ENCODE measurements at regions not wholly inside any gene's neighbourhood (a gene's known extent, or its start where the extent isn't known, plus 50 kb on each side); places are given as distances from the start of the nearest gene placed in this dataset.

DNA sequence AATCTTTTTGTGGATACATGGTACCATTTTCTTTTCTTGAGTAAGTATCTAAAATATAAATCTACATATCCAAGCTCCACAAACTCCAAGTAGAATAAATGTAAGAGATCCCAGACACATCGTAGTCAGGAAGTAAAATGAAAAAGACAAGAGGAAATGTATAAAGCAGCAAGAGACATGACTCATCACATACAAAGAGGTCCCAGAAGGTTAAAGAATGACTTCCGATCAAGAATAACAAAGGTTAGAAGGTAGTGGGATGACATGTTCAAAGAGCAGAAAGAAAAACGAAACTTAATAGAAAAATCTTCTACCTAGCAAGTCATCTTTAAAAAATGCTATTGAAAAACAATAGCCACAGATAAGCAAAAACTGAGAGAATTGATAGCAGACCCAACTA is 705.8 kb downstream of the NR2F2 start:
- intact Hi-C loops (cut with DNase I; ENCODE audit: low total_unique reads) = no loop called here
- WGBS, 2 donors = 60 to 61% methylated on average over 3 of the region's 3 CpGs
- H3K4me3 ChIP-seq (ENCODE audit: low read depth, poor library complexity, severe bottlenecking) = no peak overlapping the region
- TF ChIP-seq POLR2A (IDR thresholded peaks at IDR 0.05) = no peak
- TF ChIP-seq, protein P1, sequence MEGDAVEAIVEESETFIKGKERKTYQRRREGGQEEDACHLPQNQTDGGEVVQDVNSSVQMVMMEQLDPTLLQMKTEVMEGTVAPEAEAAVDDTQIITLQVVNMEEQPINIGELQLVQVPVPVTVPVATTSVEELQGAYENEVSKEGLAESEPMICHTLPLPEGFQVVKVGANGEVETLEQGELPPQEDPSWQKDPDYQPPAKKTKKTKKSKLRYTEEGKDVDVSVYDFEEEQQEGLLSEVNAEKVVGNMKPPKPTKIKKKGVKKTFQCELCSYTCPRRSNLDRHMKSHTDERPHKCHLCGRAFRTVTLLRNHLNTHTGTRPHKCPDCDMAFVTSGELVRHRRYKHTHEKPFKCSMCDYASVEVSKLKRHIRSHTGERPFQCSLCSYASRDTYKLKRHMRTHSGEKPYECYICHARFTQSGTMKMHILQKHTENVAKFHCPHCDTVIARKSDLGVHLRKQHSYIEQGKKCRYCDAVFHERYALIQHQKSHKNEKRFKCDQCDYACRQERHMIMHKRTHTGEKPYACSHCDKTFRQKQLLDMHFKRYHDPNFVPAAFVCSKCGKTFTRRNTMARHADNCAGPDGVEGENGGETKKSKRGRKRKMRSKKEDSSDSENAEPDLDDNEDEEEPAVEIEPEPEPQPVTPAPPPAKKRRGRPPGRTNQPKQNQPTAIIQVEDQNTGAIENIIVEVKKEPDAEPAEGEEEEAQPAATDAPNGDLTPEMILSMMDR (IDR thresholded peaks at IDR 0.05) = no peak
- DNase-seq (ENCODE audit: low spot score in 2 of 2) = no peak

DNA sequence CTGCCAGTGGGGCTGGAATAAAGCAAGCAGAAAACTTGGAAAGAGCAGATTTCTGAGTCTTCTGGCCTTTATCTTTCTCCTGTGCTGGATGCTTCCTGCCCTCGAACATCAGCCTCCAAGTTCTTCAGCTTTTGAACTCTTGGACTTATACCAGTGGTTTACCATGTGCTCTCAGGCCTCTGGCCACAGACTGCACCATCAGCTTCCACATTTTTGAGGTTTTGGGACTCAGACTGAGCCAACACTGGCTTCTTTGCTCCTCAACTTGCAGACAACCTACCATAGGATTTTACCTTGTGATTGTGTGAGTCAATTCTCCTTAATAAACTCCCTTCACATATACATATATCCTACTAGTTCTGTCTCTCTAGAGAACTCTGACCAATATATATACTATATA is 706.6 kb downstream of the NR2F2 start:
- WGBS, 2 donors = 58 to 64% methylated on average over 1 of the region's 1 CpG
- DNase-seq (ENCODE audit: low spot score in 2 of 2) = no peak
- intact Hi-C loops (cut with DNase I; ENCODE audit: low total_unique reads) = no loop called here
- TF ChIP-seq, protein P1 (IDR thresholded peaks at IDR 0.05) = no peak
- TF ChIP-seq POLR2A (IDR thresholded peaks at IDR 0.05) = no peak
- no peak overlapping the region for H3K4me3 ChIP-seq (ENCODE audit: low read depth, poor library complexity, severe bottlenecking)

DNA sequence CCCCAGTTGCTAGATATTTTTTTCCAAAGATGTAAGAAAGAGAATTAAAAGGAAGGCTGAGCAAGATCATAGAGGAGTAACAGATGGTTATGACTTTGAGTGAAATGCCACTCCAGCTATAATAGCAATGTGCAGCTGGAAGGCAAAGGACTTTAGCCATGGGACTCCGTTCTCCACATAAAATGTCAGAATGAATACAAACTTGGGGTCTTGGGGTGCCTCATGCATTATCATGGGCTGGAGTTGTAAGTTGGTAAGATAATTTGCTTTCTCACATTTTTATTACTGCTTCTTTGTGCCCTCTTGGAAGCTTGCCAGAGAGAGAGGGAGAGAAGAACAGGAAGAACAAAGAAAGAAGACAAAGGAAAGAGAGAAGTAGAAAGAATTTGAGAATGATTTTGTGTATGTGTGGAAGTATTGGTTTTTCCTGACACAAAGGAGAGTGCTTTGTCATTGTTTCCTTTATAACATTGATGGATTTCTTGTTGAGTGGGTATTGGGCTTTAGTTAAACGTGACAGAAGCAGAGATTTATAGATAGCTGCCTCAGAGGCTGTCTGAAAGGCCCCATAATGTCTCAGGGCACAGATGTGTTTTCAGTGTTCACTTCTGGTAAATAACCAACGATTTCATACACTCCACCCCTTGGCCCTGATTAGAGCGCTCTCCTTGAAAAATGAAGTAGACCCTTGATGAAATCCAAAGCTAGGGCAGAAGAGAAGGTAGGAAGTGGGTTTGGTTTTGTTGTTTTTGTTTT is 715.3 kb downstream of the NR2F2 start:
- DNase-seq (ENCODE audit: low spot score in 2 of 2) = no peak
- no peak for TF ChIP-seq POLR2A (IDR thresholded peaks at IDR 0.05)
- TF ChIP-seq, protein P1 (IDR thresholded peaks at IDR 0.05) = no peak
- 52 to 61% methylated on average over 4 of the region's 4 CpGs for WGBS, 2 donors
- intact Hi-C loops (cut with DNase I; ENCODE audit: low total_unique reads) = no loop called here
- H3K4me3 ChIP-seq (ENCODE audit: low read depth, poor library complexity, severe bottlenecking) = no peak overlapping the region

DNA sequence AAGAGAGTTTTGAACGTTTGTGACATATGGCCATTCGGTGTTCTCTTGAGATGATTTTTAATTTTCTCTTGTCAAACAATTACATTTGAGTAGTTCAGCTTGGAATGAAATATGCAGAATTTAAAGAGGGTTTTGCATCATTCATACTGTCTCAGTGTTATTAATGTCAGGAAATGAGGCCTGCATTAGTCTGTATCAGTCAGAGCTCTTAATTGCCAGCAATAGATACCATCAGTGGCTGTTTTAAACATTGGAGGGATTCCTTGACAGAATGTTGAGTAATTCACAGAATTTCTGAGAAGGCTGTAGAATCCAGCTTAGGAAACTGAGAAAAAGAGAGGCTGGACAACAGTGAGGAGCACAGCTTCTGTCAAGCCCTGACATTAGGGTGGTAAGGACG is 722.0 kb downstream of the NR2F2 start:
- no peak overlapping the region for H3K4me3 ChIP-seq (ENCODE audit: low read depth, poor library complexity, severe bottlenecking)
- TF ChIP-seq, protein P1 (IDR thresholded peaks at IDR 0.05) = no peak
- no peak for TF ChIP-seq POLR2A (IDR thresholded peaks at IDR 0.05)
- 47 to 54% methylated on average over 3 of the region's 3 CpGs for WGBS, 2 donors
- no peak for DNase-seq (ENCODE audit: low spot score in 2 of 2)
- intact Hi-C loops (cut with DNase I; ENCODE audit: low total_unique reads) = no loop called here

DNA sequence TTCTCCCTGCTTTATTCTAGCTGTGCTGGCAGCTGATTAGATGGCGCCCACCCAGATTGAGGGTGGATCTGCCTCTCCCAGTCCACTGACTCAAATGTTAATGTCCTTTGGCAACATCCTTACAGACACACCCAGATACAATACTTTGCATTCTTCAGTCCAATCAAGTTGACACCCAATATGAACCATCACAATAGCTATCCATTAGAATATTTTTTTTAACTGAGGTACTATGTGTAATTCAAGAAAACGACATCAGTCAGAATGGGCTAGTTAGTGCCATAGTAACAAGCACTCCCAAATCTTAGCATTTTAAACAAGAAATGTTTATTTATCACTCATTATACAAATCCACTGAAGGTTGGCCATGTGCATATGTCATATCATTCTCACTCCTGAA is 723.1 kb downstream of the NR2F2 start:
- no peak for DNase-seq (ENCODE audit: low spot score in 2 of 2)
- TF ChIP-seq, protein P1 (IDR thresholded peaks at IDR 0.05) = no peak
- TF ChIP-seq POLR2A (IDR thresholded peaks at IDR 0.05) = no peak
- H3K4me3 ChIP-seq (ENCODE audit: low read depth, poor library complexity, severe bottlenecking) = no peak overlapping the region
- intact Hi-C loops (cut with DNase I; ENCODE audit: low total_unique reads) = no loop called here
- 41 to 60% methylated on average over 2 of the region's 2 CpGs for WGBS, 2 donors

DNA sequence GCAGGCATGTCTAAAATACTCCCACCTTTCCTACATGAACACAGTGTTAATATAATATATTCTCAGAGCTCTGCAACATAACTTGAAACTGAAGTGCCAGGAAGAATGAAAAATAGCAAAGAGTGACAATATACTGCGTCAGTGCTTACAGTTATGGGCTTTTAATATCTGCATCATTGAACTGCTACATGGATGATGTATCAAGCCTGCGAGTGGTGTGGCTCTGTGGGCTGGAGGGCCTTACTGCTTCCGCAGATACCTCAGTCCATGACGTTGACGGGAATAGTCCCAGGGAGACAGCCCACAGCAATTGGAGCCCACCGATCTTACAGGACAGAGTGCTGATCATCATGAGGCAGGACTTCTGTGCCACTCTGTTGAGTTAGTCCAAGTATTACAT is 727.0 kb downstream of the NR2F2 start:
- intact Hi-C loops (cut with DNase I; ENCODE audit: low total_unique reads) = no loop called here
- 78% methylated on average over 6 of the region's 6 CpGs for WGBS, 2 donors
- TF ChIP-seq, protein P1 (IDR thresholded peaks at IDR 0.05) = no peak
- no peak for TF ChIP-seq POLR2A (IDR thresholded peaks at IDR 0.05)
- DNase-seq (ENCODE audit: low spot score in 2 of 2) = no peak
- H3K4me3 ChIP-seq (ENCODE audit: low read depth, poor library complexity, severe bottlenecking) = no peak overlapping the region
